ENCODE measurements at regions not wholly inside any gene's neighbourhood (a gene's known extent, or its start where the extent isn't known, plus 50 kb on each side); places are given as distances from the start of the nearest gene placed in this dataset.

DNA sequence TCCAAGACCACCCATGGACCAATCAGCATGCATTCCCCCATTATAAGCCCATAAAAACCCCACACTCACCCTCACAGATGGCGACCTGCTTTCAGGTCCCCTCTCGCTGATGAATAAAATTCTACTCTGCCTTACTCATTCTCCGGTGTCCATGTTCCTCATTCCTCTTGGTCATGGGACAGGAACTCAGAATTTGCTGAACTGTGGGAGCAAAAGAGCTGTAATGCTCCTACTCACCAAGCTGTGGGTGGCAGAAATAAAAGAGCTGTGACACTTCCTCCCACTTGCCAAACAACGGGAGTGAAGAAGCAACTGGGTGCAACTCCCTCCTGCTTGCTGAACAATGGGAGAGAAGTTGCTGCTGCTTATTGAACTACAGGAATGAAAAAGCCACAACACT, 168.5 kb upstream of the PCDH18 start:
- no peaks in the 10 kb centered on the region for H3K36me3 ChIP-seq
- no peaks in the 10 kb centered on the region for H3K27me3 ChIP-seq (ENCODE audit: insufficient read depth, low read depth, severe bottlenecking)
- no peaks in the 10 kb centered on the region for H3K9me3 ChIP-seq (ENCODE audit: severe bottlenecking)
- no peak for DNase-seq
- no peak overlapping the region for H3K27ac ChIP-seq
- no peak for TF ChIP-seq CTCF (IDR thresholded peaks at IDR 0.05; ENCODE audit: low read depth, low read length)
- no peak overlapping the region for H3K4me3 ChIP-seq (ENCODE audit: low read depth, low read length)

DNA sequence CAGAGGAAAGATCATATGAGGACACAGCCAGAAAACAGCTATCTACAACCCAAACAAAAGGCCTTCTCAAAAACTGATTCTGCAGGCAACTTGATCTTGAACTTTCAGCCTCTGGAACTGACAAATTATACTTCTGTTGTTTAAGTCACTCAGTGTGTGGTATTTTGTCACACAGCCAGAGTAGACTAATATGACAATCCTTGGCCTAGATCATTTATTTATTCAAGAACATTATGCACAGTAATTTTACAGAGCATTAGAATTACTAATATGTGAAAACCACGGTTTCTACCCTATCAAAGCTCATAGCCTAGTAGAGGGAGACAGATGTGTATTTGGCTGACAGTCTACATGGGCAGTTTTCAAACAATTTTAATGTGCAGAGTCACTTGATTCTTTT, 167.8 kb upstream of the PCDH18 start:
- no peaks in the 10 kb centered on the region for H3K9me3 ChIP-seq (ENCODE audit: severe bottlenecking)
- no peaks in the 10 kb centered on the region for H3K36me3 ChIP-seq
- no peak for DNase-seq
- H3K27me3 ChIP-seq (ENCODE audit: insufficient read depth, low read depth, severe bottlenecking) = no peaks in the 10 kb centered on the region
- TF ChIP-seq CTCF (IDR thresholded peaks at IDR 0.05; ENCODE audit: low read depth, low read length) = no peak
- H3K27ac ChIP-seq = no peak overlapping the region
- no peak overlapping the region for H3K4me3 ChIP-seq (ENCODE audit: low read depth, low read length)

GRCh38 chr4:137694138-137694537, 161.8 kb upstream of the PCDH18 start:
- Histone ChIP-seq H3K9me3 (ENCODE audit: severe bottlenecking) (no peaks in the 10 kb centered on the region), H3K36me3 (no peaks in the 10 kb centered on the region), H3K27ac (no peak overlapping the region), H3K4me3 (ENCODE audit: low read depth, low read length) (no peak overlapping the region), H3K27me3 (ENCODE audit: insufficient read depth, low read depth, severe bottlenecking) (no peaks in the 10 kb centered on the region)
- no peak for DNase-seq
- no peak for TF ChIP-seq CTCF (IDR thresholded peaks at IDR 0.05; ENCODE audit: low read depth, low read length)

GRCh38 chr4:137693641-137694040, 161.3 kb upstream of the PCDH18 start:
- no peak overlapping the region for H3K4me3 ChIP-seq (ENCODE audit: low read depth, low read length)
- no peak for TF ChIP-seq CTCF (IDR thresholded peaks at IDR 0.05; ENCODE audit: low read depth, low read length)

GRCh38 chr4:137692205-137692604, 159.9 kb upstream of the PCDH18 start:
- no peaks in the 10 kb centered on the region for H3K27me3 ChIP-seq (ENCODE audit: insufficient read depth, low read depth, severe bottlenecking)
- DNase-seq = no peak
- no peak overlapping the region for H3K27ac ChIP-seq
- no peak for TF ChIP-seq CTCF (IDR thresholded peaks at IDR 0.05; ENCODE audit: low read depth, low read length)
- no peak overlapping the region for H3K4me3 ChIP-seq (ENCODE audit: low read depth, low read length)
- no peaks in the 10 kb centered on the region for H3K9me3 ChIP-seq (ENCODE audit: severe bottlenecking)
- H3K36me3 ChIP-seq = no peaks in the 10 kb centered on the region

More at GRCh38 chr4:137693641-137694040, 161.3 kb upstream of the PCDH18 start:
- H3K36me3 ChIP-seq = no peaks in the 10 kb centered on the region
- DNase-seq = no peak
- no peak overlapping the region for H3K27ac ChIP-seq
- no peaks in the 10 kb centered on the region for H3K27me3 ChIP-seq (ENCODE audit: insufficient read depth, low read depth, severe bottlenecking)
- no peaks in the 10 kb centered on the region for H3K9me3 ChIP-seq (ENCODE audit: severe bottlenecking)

DNA sequence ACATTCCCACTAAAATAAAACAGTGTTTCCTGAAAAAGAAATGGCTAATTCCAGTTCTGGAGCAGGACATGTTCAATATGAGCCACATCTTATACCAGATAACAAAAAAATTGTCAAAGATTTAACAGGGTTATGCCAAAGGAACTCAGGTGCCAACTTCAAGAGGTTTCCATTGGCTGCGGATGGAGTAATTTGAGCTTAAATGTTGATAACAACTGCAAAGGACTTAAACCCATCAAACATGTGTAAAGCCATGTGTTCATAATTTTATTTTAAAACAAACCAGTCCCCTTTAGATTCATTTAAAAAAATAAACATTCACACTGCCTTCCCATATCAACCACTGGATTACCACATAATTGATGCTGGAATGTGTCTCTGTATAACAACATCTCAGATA, 156.4 kb upstream of the PCDH18 start:
- H3K9me3 ChIP-seq (ENCODE audit: severe bottlenecking) = no peaks in the 10 kb centered on the region
- no peak overlapping the region for H3K27ac ChIP-seq
- TF ChIP-seq CTCF (IDR thresholded peaks at IDR 0.05; ENCODE audit: low read depth, low read length) = no peak
- no peaks in the 10 kb centered on the region for H3K36me3 ChIP-seq
- no peaks in the 10 kb centered on the region for H3K27me3 ChIP-seq (ENCODE audit: insufficient read depth, low read depth, severe bottlenecking)
- DNase-seq = no peak
- no peak overlapping the region for H3K4me3 ChIP-seq (ENCODE audit: low read depth, low read length)

All from WERI-Rb-1 (cell line).